Upper lobe of left lung (tissue), 6 donors: ENCODE measurements at regions not wholly inside any gene's neighbourhood (a gene's known extent, or its start where the extent isn't known, plus 50 kb on each side); places are given as distances from the start of the nearest gene placed in this dataset.

ENCODE experiments used
- ATAC-seq, 2 donors: fragments of 200-7000 bp; cut with Tn5 transposase; one replicate each; pipeline ENCODE4 v1.9.1; 2022; ENCODE audit warnings: mild to moderate bottlenecking in 2 of 2, moderate library complexity in 2 of 2; ENCODE audit not compliant: low FRiP score in 2 of 2
- DNase-seq, 2 donors: peaks; one replicate each; pipeline ENCODE4 v3.0.0-alpha.2; 2019 to 2020
- H3K27ac ChIP-seq, 4 donors: fragments of 200-600 bp; sonication (generic); one replicate each; pipeline ENCODE4 v1.5.1; 2016 to 2019
- H3K27me3 ChIP-seq, 4 donors: fragments of 200-600 bp; sonication (generic); one replicate each; pipeline ENCODE4 v1.5.1; 2017 to 2019
- H3K36me3 ChIP-seq, 4 donors: fragments of 200-600 bp; sonication (generic); one replicate each; pipeline ENCODE4 v1.5.1; 2016 to 2019
- H3K4me1 ChIP-seq, 4 donors: fragments of 200-600 bp; sonication (generic); one replicate each; pipeline ENCODE4 v1.5.1; 2018 to 2019
- H3K4me3 ChIP-seq, 4 donors: fragments of 200-600 bp; sonication (generic); one replicate each; pipeline ENCODE4 v1.5.1; 2017 to 2019; ENCODE audit warnings: mild to moderate bottlenecking in 2 of 4, moderate library complexity in 1 of 4
- H3K9me3 ChIP-seq, 4 donors: fragments of 200-600 bp; sonication (generic); one replicate each; pipeline ENCODE4 v1.5.1; 2018 to 2019
- CTCF ChIP-seq, 6 experiments: fragments of 450-650 bp in 4 of 6; fragments of 200-600 bp in 2 of 6; sonication (generic) in 2 of 6; IDR thresholded peaks; one replicate each; pipeline ENCODE4 v1.5.1; 2016 to 2019; ENCODE audit warnings: antibody characterized with exemption in 6 of 6
- EP300 ChIP-seq, 4 donors: sonication (generic); formaldehyde crosslinking; IDR thresholded peaks; one replicate each; pipeline ENCODE4 v1.5.1; 2017; ENCODE audit warnings: antibody characterized with exemption in 4 of 4, control low read depth in 2 of 4
- POLR2A ChIP-seq, 4 donors: fragments of 450-650 bp; IDR thresholded peaks; one replicate each; pipeline ENCODE4 v1.5.1; 2016 to 2017; ENCODE audit warnings: antibody characterized with exemption in 4 of 4, mild to moderate bottlenecking in 2 of 4
- POLR2AphosphoS5 ChIP-seq, 2 donors: sonication (generic); formaldehyde crosslinking; IDR thresholded peaks; one replicate each; pipeline ENCODE4 v1.5.1; 2017; ENCODE audit warnings: antibody characterized with exemption in 2 of 2
- WGBS, 2 donors: methylation state at CpG; one replicate each; pipeline ENCODE4 v1.1.5; 2017 to 2018; 5-methylcytosine and 5-hydroxymethylcytosine counted together
- donor health status: DM: no; HTN: no; CAD: no; lungs with moderate emphysema.
- donor health status: DM: no; HTN: yes; CAD: no; lungs with severe emphysema.

DNA sequence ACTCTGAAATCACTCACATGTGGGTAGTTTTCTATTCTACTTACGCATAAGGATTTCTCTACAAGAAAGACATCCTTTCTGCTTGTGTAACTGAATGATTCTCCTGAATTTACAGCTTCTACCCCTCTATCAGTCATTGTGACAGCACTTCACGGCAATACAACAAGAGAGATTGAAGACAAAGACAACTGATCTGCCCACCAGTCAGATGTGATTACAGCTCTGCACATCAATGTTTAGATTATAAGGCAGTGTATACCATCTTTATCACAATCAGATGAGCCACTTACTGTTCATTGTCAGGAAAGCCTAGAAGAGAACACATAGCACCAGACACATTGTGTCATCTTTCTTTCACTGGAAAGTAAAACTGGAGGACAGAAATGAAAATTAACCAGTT, 324.4 kb downstream of the CENPC start:
- Histone ChIP-seq H3K9me3 (no peaks in the 10 kb centered on the region), H3K36me3 (no peaks in the 10 kb centered on the region), H3K27ac (no peak overlapping the region), H3K4me3 (no peak overlapping the region), H3K4me1 (no peaks in the 10 kb centered on the region), H3K27me3 (no peaks in the 10 kb centered on the region)
- TF ChIP-seq POLR2A (IDR thresholded peaks at IDR 0.05) (no peak), CTCF (IDR thresholded peaks at IDR 0.05) (no peak), POLR2AphosphoS5 (IDR thresholded peaks at IDR 0.05) (no peak), EP300 (IDR thresholded peaks at IDR 0.05) (no peak)
- ATAC-seq (no peak), DNase-seq (no peak)
- WGBS, 2 donors, result 57 to 66% methylated on average over 2 of the region's 2 CpGs

- TF ChIP-seq EP300 (IDR thresholded peaks at IDR 0.05) (no peak), POLR2AphosphoS5 (IDR thresholded peaks at IDR 0.05) (no peak), CTCF (IDR thresholded peaks at IDR 0.05) (no peak), POLR2A (IDR thresholded peaks at IDR 0.05) (no peak)
- WGBS, 2 donors, result 96 to 100% methylated on average over 1 of the region's 1 CpG
Observed at GRCh38 chr4:67218883-67219282, 326.4 kb downstream of the CENPC start.

GRCh38 chr4:67207941-67208441, 337.3 kb downstream of the CENPC start:
- Histone ChIP-seq H3K36me3 (no peaks in the 10 kb centered on the region), H3K4me3 (no peak overlapping the region), H3K27ac (no peak overlapping the region), H3K9me3 (no peaks in the 10 kb centered on the region), H3K27me3 (no peaks in the 10 kb centered on the region), H3K4me1 (no peaks in the 10 kb centered on the region)
- WGBS, 2 donors, result 71 to 79% methylated on average over 5 of the region's 5 CpGs
- TF ChIP-seq POLR2A (IDR thresholded peaks at IDR 0.05) (no peak), CTCF (IDR thresholded peaks at IDR 0.05) (no peak), POLR2AphosphoS5 (IDR thresholded peaks at IDR 0.05) (no peak), EP300 (IDR thresholded peaks at IDR 0.05) (no peak)
- DNase-seq, result no peak
- no peak for ATAC-seq

More at GRCh38 chr4:67218883-67219282, 326.4 kb downstream of the CENPC start:
- Histone ChIP-seq H3K36me3 (no peaks in the 10 kb centered on the region), H3K4me3 (no peak overlapping the region), H3K4me1 (no peaks in the 10 kb centered on the region), H3K27ac (no peak overlapping the region), H3K9me3 (no peaks in the 10 kb centered on the region), H3K27me3 (no peaks in the 10 kb centered on the region)
- DNase-seq (no peak), ATAC-seq (no peak)

GRCh38 chr4:67204441-67204840, 340.9 kb downstream of the CENPC start:
- Histone ChIP-seq H3K36me3 (no peaks in the 10 kb centered on the region), H3K27me3 (no peaks in the 10 kb centered on the region), H3K4me3 (no peak overlapping the region), H3K4me1 (no peaks in the 10 kb centered on the region), H3K27ac (no peak overlapping the region), H3K9me3 (no peaks in the 10 kb centered on the region)
- TF ChIP-seq EP300 (IDR thresholded peaks at IDR 0.05), result no peak
- no peak for DNase-seq
- no peak for ATAC-seq

DNA sequence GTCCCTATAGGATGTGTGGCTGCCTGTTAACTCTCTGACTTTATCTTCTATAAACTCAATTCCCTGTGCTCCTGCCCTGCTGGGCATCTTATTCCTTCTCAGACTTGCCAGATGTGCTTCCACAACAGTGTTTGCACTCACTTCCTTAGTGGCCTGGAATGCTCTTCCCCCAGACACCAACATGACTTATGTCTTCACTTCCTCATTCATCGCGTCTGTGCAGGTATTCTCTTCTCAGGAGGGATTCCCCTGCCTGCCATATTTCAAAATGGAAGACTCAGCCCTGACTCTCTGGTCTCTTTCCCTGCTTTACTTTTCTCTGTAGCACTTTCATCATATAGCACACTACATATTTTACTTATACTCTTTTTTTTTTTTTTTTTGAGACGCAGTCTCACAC, 344.0 kb downstream of the CENPC start:
- ATAC-seq (no peak), DNase-seq (no peak)
- 62 to 68% methylated on average over 3 of the region's 3 CpGs for WGBS, 2 donors
- no peak for TF ChIP-seq POLR2A (IDR thresholded peaks at IDR 0.05)
- no peak for TF ChIP-seq POLR2AphosphoS5 (IDR thresholded peaks at IDR 0.05)
- TF ChIP-seq EP300 (IDR thresholded peaks at IDR 0.05), result no peak
- no peak for TF ChIP-seq CTCF (IDR thresholded peaks at IDR 0.05)
- H3K4me1 ChIP-seq, result no peaks in the 10 kb centered on the region
- H3K9me3 ChIP-seq, result no peaks in the 10 kb centered on the region
- no peak overlapping the region for H3K27ac ChIP-seq
- no peaks in the 10 kb centered on the region for H3K27me3 ChIP-seq
- no peak overlapping the region for H3K4me3 ChIP-seq
- H3K36me3 ChIP-seq, result no peaks in the 10 kb centered on the region
